Kasumi-1 (cell line): ENCODE measurements at regions not wholly inside any gene's neighbourhood (a gene's known extent, or its start where the extent isn't known, plus 50 kb on each side); places are given as distances from the start of the nearest gene placed in this dataset.

Experiments
- DNase-seq, 2 experiments: peaks; one replicate each; lab custom pipeline; 2025; lab: John Stamatoyannopoulos, UW

DNA sequence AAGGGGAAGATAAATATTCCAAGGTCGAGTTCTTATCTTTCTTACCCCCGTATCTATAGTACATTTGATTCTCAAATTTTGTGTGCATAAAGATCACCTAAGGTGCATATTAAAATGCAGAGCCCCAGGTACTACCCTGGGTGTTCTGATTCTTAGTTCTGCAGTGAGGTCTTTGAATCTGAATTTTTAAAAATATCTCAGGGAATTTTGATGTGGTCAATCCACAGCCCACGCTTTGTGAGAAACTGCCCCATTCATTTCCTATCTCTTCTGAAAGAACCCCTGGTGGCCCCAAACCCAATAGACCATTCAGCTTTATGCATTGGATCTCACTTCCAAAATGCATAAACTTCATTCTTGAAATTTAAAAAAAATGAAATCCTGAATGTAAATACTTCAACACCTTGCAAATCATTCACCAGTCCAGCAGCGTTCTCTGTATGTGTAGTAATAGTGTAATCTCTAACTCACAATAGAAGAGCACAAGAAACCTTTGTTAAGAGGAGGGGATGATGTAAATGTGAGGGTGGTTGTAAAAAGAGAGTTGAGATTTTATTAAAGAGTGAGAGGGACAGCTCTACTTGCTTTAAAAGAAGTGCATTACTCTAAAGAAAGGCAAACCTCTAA is 108.8 kb upstream of the ZP4 start:
- no peak for DNase-seq

- no peak for DNase-seq
Observed at GRCh38 chr1:237998581-237998980, 107.9 kb upstream of the ZP4 start.

DNA sequence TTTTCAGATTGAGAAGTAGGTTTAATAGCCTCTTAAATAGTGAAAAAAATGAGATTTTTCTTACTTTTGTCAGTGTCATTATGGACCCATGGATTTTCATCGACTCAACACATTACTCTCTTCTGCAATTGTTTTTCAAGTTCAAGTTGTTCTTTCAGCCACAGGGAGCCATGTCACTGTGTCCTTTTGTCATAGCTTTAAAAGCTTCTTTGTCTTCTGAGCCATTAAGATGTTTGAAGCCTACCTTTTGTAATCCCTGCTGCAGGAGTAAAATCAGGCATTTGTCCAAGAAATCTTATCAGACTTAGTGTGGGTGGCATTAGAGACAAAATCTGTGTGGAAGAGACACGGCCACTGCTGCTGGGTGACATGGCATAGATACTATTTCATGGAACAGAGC is 92.8 kb upstream of the ZP4 start:
- no peak for DNase-seq

- DNase-seq: no peak
Observed at GRCh38 chr1:237981223-237981622, 90.5 kb upstream of the ZP4 start.

GRCh38 chr1:237976331-237976730 is 85.6 kb upstream of the ZP4 start:
- no peak for DNase-seq

- DNase-seq: no peak
Observed at GRCh38 chr1:237975903-237976302, 85.2 kb upstream of the ZP4 start.

GRCh38 chr1:237975376-237975775 is 84.7 kb upstream of the ZP4 start:
- no peak for DNase-seq

- no peak for DNase-seq
Observed at GRCh38 chr1:237972186-237972585, 81.5 kb upstream of the ZP4 start.

GRCh38 chr1:237962985-237963384 is 72.3 kb upstream of the ZP4 start:
- no peak for DNase-seq

DNA sequence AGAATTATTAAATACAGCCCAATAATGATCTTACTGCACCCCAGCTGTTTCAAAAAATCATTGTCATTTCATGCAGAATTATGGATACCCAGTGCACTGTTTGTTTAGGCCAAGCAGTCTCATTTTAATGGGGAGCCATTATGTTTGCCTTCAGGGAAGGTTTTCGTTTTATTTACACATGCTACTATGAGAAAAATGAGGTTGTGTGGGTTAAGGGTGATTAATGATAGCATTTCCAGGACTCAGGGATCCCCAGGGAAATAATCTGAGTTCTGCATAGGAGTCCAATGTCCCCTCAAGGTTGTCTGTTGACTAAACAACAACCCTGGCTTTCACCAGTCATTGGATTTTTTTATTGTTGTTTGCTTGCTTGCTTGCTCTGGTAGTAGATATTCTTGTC is 71.0 kb upstream of the ZP4 start:
- no peak for DNase-seq

GRCh38 chr1:237959838-237960237 is 69.1 kb upstream of the ZP4 start:
- DNase-seq: no peak

- peak; percentile 16 to 20 for DNase-seq
Observed at GRCh38 chr1:237953238-237953637, 62.5 kb upstream of the ZP4 start.
